Stimulated activated CD8-positive, alpha-beta memory T cell treated with anti-CD3 and anti-CD28 coated beads, Interleukin-15, amount 100 ng/mL, for 48 hours (primary cell): ENCODE measurements at regions not wholly inside any gene's neighbourhood (a gene's known extent, or its start where the extent isn't known, plus 50 kb on each side); places are given as distances from the start of the nearest gene placed in this dataset.

ENCODE experiments used
- DNase-seq, 2 donors: peaks; one replicate each; pipeline ENCODE4 v3.0.0-alpha.2; 2020; ENCODE audit warnings: low read depth in 2 of 2

GRCh38 chr2:41912337-41912736 lies 135.5 kb upstream of the PKDCC start:
- DNase-seq, result no peak

- no peak for DNase-seq
These were observed 135.0 kb upstream of the PKDCC start for GRCh38 chr2:41912776-41913175.

- DNase-seq, result no peak
These were observed 134.5 kb upstream of the PKDCC start for GRCh38 chr2:41913311-41913710.

GRCh38 chr2:41913921-41914609 lies 133.8 kb upstream of the PKDCC start:
- DNase-seq, result no peak

- DNase-seq, result no peak
These were observed 132.9 kb upstream of the PKDCC start for GRCh38 chr2:41914936-41915335.

- DNase-seq, result no peak
These were observed 131.6 kb upstream of the PKDCC start for GRCh38 chr2:41916177-41916576.

GRCh38 chr2:41917587-41917986 lies 130.2 kb upstream of the PKDCC start:
- no peak for DNase-seq

GRCh38 chr2:41919135-41919534 lies 128.7 kb upstream of the PKDCC start:
- DNase-seq, result no peak

GRCh38 chr2:41920181-41920580 lies 127.6 kb upstream of the PKDCC start:
- no peak for DNase-seq

- DNase-seq, result no peak
These were observed 127.0 kb upstream of the PKDCC start for GRCh38 chr2:41920812-41921211.

GRCh38 chr2:41922177-41922576 lies 125.6 kb upstream of the PKDCC start:
- DNase-seq, result no peak

GRCh38 chr2:41923156-41923786 lies 124.5 kb upstream of the PKDCC start:
- DNase-seq, result no peak

- DNase-seq, result no peak
These were observed 123.8 kb upstream of the PKDCC start for GRCh38 chr2:41924024-41924423.

- DNase-seq, result no peak
These were observed 123.0 kb upstream of the PKDCC start for GRCh38 chr2:41924709-41925408.

- no peak for DNase-seq
These were observed 122.1 kb upstream of the PKDCC start for GRCh38 chr2:41925712-41926111.

- no peak for DNase-seq
These were observed 120.9 kb upstream of the PKDCC start for GRCh38 chr2:41926614-41927580.

- no peak for DNase-seq
These were observed 120.1 kb upstream of the PKDCC start for GRCh38 chr2:41927581-41928264.

GRCh38 chr2:41928526-41928925 lies 119.3 kb upstream of the PKDCC start:
- DNase-seq, result no peak

GRCh38 chr2:41930807-41931566 lies 116.8 kb upstream of the PKDCC start:
- no peak for DNase-seq

GRCh38 chr2:41932241-41933045 lies 115.4 kb upstream of the PKDCC start:
- DNase-seq, result no peak
